Suprapubic skin (tissue), 4 donors: ENCODE measurements at regions not wholly inside any gene's neighbourhood (a gene's known extent, or its start where the extent isn't known, plus 50 kb on each side); places are given as distances from the start of the nearest gene placed in this dataset.
"Not testable (repeated sequence)": the region's sequence is repeated elsewhere in the genome, so short reads cannot be mapped to it uniquely, and the experiment has no call there.

Experiments
- DNase-seq, 2 donors: peaks; one replicate each; pipeline ENCODE4 v3.0.0-alpha.2; 2019; ENCODE audit warnings: low spot score in 2 of 2
- H3K27ac ChIP-seq: fragments of 200-600 bp; sonication (generic); one replicate; pipeline ENCODE4 v1.5.1; 2019
- H3K27me3 ChIP-seq: fragments of 200-600 bp; sonication (generic); one replicate; pipeline ENCODE4 v1.5.1; 2019
- H3K36me3 ChIP-seq: fragments of 200-600 bp; sonication (generic); one replicate; pipeline ENCODE4 v1.5.1; 2019
- H3K4me1 ChIP-seq: fragments of 200-600 bp; sonication (generic); one replicate; pipeline ENCODE4 v1.5.1; 2019
- H3K4me3 ChIP-seq: fragments of 200-600 bp; sonication (generic); one replicate; pipeline ENCODE4 v1.5.1; 2019; ENCODE audit warnings: mild to moderate bottlenecking
- H3K9me3 ChIP-seq: fragments of 200-600 bp; sonication (generic); one replicate; pipeline ENCODE4 v1.5.1; 2019
- CTCF ChIP-seq, 2 donors: fragments of 200-600 bp in 1 of 2; fragments of 450-650 bp in 1 of 2; sonication (generic) in 1 of 2; IDR thresholded peaks; one replicate each; pipeline ENCODE4 v1.5.1; 2016 to 2019; ENCODE audit warnings: antibody characterized with exemption in 2 of 2, mild to moderate bottlenecking in 1 of 2, moderate library complexity in 1 of 2
- EP300 ChIP-seq: sonication (generic); formaldehyde crosslinking; IDR thresholded peaks from one replicate; pipeline ENCODE4 v1.6.1; 2017; ENCODE audit warnings: antibody characterized with exemption
- POLR2A ChIP-seq, 2 donors: fragments of 450-650 bp; IDR thresholded peaks; one replicate each; pipeline ENCODE4 v1.6.1; 2017; ENCODE audit warnings: antibody characterized with exemption in 2 of 2, mild to moderate bottlenecking in 2 of 2, moderate library complexity in 2 of 2
- POLR2AphosphoS5 ChIP-seq, 3 donors: sonication (generic); formaldehyde crosslinking; IDR thresholded peaks; one replicate each; pipeline ENCODE4 v1.6.1; 2017; ENCODE audit warnings: antibody characterized with exemption in 3 of 3
- WGBS: methylation state at CpG from one replicate; pipeline ENCODE4 v1.1.5; 2018; 5-methylcytosine and 5-hydroxymethylcytosine counted together

GRCh38 chr3:759106-759505 is 333.7 kb upstream of the CNTN6 start:
- Histone ChIP-seq H3K27ac (no peak overlapping the region), H3K9me3 (peaks cover 8% of the 10 kb centered on the region), H3K4me1 (no peaks in the 10 kb centered on the region), H3K36me3 (no peaks in the 10 kb centered on the region), H3K27me3 (no peaks in the 10 kb centered on the region), H3K4me3 (no peak overlapping the region)
- TF ChIP-seq EP300 (no peak), POLR2A (IDR thresholded peaks at IDR 0.05) (no peak), POLR2AphosphoS5 (IDR thresholded peaks at IDR 0.05) (no peak), CTCF (IDR thresholded peaks at IDR 0.05) (no peak)
- DNase-seq: no peak

GRCh38 chr3:773433-773832 is 319.4 kb upstream of the CNTN6 start:
- H3K36me3 ChIP-seq, H3K27me3 ChIP-seq, H3K9me3 ChIP-seq, H3K4me1 ChIP-seq, H3K4me3 ChIP-seq, H3K27ac ChIP-seq, DNase-seq: not testable (repeated sequence)
- 92% methylated on average over 3 of the region's 3 CpGs for WGBS

- 88% methylated on average over 6 of the region's 6 CpGs for WGBS
- Histone ChIP-seq H3K4me3 (no peak overlapping the region), H3K9me3 (no peaks in the 10 kb centered on the region), H3K27ac (no peak overlapping the region), H3K27me3 (no peaks in the 10 kb centered on the region), H3K36me3 (no peaks in the 10 kb centered on the region), H3K4me1 (no peaks in the 10 kb centered on the region)
- DNase-seq: no peak
- TF ChIP-seq EP300 (no peak), POLR2AphosphoS5 (IDR thresholded peaks at IDR 0.05) (no peak), CTCF (IDR thresholded peaks at IDR 0.05) (no peak), POLR2A (IDR thresholded peaks at IDR 0.05) (no peak)
Observed at GRCh38 chr3:775178-775880, 317.5 kb upstream of the CNTN6 start.

GRCh38 chr3:780505-780904 is 312.3 kb upstream of the CNTN6 start:
- no peak overlapping the region for H3K27ac ChIP-seq
- H3K4me1 ChIP-seq: no peaks in the 10 kb centered on the region
- 80% methylated on average over 3 of the region's 3 CpGs for WGBS
- H3K27me3 ChIP-seq: no peaks in the 10 kb centered on the region
- DNase-seq: no peak
- no peaks in the 10 kb centered on the region for H3K9me3 ChIP-seq
- H3K4me3 ChIP-seq: no peak overlapping the region
- H3K36me3 ChIP-seq: no peaks in the 10 kb centered on the region
- TF ChIP-seq POLR2AphosphoS5 (IDR thresholded peaks at IDR 0.05) (no peak), CTCF (IDR thresholded peaks at IDR 0.05) (no peak), EP300 (no peak), POLR2A (IDR thresholded peaks at IDR 0.05) (no peak)

- TF ChIP-seq CTCF (IDR thresholded peaks at IDR 0.05): no peak
- TF ChIP-seq POLR2A (IDR thresholded peaks at IDR 0.05): no peak
- no peak for TF ChIP-seq POLR2AphosphoS5 (IDR thresholded peaks at IDR 0.05)
- 93% methylated on average over 5 of the region's 5 CpGs for WGBS
- no peak overlapping the region for H3K27ac ChIP-seq
Observed at GRCh38 chr3:791442-791841, 301.4 kb upstream of the CNTN6 start.

GRCh38 chr3:792630-793029 is 300.2 kb upstream of the CNTN6 start:
- Histone ChIP-seq H3K27me3 (no peaks in the 10 kb centered on the region), H3K4me1 (no peaks in the 10 kb centered on the region), H3K9me3 (no peaks in the 10 kb centered on the region), H3K4me3 (no peak overlapping the region), H3K36me3 (no peaks in the 10 kb centered on the region), H3K27ac (no peak overlapping the region)
- 32% methylated on average over 8 of the region's 8 CpGs for WGBS
- TF ChIP-seq EP300: no peak
- no peak for TF ChIP-seq POLR2A (IDR thresholded peaks at IDR 0.05)
- TF ChIP-seq POLR2AphosphoS5 (IDR thresholded peaks at IDR 0.05): no peak
- no peak for TF ChIP-seq CTCF (IDR thresholded peaks at IDR 0.05)
- no peak for DNase-seq

More at GRCh38 chr3:791442-791841, 301.4 kb upstream of the CNTN6 start:
- DNase-seq: no peak
- Histone ChIP-seq H3K27me3 (no peaks in the 10 kb centered on the region), H3K36me3 (no peaks in the 10 kb centered on the region), H3K4me1 (no peaks in the 10 kb centered on the region), H3K9me3 (no peaks in the 10 kb centered on the region), H3K4me3 (no peak overlapping the region)
